Islet precursor cell (in vitro differentiated cells): ENCODE measurements at regions not wholly inside any gene's neighbourhood (a gene's known extent, or its start where the extent isn't known, plus 50 kb on each side); places are given as distances from the start of the nearest gene placed in this dataset.

ENCODE experiments used
- DNase-seq: peaks from one replicate; pipeline ENCODE4 v3.0.0-alpha.2; 2018

DNA sequence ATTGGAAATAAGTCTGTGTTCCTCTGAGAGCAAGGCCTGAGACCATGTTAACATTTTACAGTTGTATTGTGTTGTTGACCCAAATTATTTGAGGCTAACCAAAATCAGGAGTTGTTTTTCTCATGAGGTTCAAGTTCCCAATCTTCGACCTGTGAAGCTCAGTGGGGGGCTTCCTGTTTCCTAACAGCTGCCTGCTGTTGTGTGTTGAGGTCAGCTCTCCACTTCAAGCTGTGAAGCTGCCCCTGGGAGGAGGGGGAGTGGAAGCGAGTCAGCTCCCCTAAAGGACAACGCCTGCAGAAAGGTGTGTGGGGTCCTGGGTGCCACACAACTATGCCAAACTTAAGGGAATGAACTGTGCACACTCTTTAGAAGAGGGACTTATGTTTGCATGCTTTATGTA lies 295.5 kb downstream of the IRX1 start:
- no peak for DNase-seq

DNA sequence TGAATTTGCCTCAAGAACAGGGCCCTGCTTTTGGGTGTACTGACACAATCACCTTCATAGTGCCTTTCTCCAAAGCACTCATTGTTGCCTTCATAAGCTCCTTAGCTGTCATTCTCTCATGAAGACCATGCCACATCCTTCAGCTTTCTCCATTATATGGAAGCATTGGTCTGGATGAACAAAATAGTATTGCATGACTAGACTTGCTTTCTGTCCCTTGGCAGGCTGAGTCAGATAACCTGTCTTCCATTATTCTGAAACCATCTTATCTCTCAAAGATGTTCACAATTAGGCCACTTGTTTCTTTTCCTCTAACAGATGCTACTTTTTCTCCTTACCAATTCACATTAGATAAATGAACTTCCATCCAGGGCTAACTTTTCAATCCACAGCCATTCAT lies 297.9 kb downstream of the IRX1 start:
- no peak for DNase-seq

DNA sequence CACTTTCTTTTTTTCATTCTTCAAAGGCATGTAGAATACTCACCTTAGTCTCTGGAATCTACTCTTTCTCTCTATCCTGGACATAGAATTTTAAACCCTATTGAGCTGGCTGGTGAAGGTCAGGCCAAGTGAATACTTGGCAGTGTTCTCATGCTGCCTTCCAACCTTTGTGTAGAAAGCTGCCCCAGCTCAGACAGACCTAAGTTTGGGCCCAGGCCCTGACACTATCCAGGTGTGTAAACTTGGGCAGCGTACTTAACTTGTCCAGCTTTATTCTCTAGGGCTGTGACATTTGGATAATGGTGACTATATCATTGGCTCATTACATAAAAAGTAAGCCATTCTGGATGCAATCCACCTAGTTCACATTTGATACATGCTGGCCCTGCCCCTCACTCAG lies 298.3 kb downstream of the IRX1 start:
- DNase-seq: no peak

DNA sequence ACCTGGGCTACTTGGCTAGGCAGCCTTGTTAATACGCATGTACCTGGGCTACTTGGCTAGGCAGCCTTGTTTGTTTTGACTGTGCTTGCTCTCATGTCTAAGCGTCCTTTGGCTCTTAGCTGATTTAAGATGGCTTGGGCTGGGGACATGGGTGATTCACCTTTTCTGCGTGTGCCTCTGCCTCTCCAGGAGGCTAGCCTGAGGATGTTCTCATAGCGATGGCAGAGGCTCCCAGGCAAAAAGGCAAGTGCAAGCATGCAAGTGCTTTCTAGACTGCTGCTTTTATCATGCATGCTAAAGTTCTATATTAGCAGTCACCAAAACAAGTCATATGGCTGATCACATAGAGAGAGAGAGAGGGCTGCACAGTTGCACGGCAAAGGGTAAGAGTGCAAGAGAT lies 300.5 kb downstream of the IRX1 start:
- no peak for DNase-seq

DNA sequence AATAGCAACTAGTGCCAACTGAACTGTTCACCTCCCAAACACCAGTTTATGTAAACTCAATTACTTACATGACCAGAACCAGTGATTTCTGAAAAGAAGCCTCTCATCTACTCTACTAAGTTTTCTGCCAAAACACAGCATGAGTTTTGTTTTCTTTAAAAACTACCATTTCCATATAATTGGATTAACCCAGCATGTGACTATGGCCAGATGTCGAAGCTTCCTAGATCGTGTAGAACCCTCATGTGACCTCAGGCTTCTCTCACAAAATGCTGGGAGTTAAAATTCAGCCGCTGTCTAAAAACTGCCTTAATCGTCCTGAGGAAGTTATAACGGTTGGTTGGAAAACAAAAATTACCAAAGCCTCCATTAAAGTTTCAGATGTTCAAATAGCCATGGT lies 303.5 kb downstream of the IRX1 start:
- DNase-seq: no peak

DNA sequence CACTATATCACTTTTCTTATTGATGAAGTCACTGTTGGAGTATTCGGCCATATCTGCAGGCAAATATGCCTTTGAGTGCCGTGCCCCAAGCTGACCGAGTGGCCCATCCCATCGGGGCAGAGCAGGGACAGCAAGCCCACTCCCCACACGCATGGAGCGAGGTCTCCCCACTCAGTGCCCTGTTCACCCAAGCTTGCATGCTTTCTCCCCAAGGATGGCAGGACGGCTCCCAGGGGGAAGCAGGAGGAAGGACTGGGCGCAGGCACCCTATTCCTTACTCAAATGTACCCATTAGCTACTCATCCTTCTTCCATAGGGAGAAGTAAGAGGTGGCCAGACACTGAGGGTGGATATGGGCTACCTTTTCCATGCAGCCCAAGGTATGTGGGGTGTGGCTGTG lies 309.0 kb downstream of the IRX1 start:
- DNase-seq: peak; percentile 20

DNA sequence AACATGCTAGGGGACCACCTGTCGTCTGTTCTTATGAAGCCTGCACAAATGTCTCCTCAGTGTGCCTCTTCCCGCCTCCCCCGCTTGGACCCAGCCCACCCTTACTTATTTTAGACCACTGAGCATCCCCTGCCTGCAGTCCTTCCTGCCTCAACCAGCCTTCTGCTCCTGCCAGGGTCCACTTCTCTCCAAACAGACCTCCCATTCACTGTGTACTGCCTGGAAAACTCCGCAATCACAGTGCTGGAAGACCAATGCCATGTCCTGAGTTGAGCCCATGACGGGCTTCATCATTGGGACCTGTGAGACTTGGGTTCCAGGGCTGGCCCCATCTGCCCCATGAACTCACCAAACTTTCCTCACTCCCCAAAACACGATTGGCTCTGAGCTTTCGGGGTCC lies 309.4 kb downstream of the IRX1 start:
- peak; percentile 22 for DNase-seq

DNA sequence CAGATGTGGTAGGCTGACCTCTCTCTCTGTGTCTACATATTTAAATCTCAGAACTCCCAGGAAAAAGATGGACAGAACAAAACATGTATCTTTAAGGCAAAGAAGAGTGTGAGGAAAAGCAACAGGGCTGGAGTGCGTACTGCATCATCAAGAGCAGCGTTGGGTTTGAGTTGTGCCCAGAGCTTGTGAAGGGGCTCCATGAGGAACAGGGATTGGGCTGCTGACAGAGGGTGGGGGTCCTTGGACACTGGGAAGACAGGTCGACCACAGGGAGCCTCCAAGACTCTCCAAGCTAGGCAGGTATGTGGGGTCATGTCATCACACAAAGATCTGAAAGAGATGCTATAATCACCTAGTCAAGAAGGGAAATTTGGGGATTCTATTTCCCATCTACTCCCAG lies 309.9 kb downstream of the IRX1 start:
- peak; percentile 25 for DNase-seq

DNA sequence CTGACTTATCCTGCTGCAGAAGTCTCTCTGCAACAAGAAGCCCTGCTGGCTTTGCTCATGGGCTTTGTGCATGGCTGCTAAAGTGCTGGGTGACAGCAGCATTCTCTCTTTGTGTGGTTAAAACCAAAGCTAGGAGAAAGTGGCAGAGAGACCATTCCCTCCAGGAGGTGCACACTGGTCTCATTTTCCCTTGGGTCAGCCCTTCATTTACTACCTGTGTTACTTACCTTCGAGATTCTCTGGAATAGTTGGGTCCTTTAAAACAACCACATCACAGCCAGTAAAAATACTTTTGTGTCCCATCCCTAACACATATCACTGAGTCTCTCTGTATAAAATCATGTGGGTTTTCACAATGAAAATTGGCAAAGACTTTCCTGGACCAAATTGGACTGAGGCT lies 315.5 kb downstream of the IRX1 start:
- DNase-seq: no peak

DNA sequence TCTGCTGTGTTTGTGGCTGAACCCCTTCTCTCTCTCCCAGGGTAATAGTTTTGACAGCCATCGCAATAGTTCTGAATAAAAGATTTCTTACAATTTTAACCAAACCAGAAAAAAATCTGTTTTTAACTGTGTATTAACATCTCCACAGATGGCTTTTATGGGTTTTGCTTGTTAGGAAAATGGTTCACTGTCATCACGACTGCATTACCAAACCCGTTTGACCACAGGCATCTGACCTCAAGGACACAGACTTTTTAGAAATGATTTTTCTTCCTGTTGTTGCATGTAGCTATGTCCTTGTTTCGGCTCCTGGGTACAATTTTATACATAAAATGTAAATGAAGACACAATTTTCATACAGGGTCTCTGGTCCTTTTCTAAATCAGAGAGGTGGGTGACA lies 316.1 kb downstream of the IRX1 start:
- DNase-seq: no peak

DNA sequence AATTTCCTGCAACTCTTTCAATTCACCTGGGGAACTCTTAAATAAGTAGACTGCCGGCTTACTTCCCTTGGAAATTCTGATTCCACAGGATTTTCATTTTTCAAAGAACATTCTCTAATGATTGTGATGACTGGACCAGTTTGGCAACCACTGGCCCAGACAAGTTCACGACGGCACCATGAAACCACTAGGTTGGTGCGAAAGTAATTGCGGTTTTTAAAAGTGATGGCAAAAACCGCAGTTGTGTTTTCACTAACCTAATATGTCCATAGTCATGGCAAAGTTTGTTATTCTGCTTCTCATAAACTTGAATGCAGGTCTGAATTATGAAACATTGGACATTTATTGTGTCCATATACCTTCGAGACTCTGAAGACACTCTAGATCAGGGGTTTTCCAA lies 317.2 kb downstream of the IRX1 start:
- no peak for DNase-seq

DNA sequence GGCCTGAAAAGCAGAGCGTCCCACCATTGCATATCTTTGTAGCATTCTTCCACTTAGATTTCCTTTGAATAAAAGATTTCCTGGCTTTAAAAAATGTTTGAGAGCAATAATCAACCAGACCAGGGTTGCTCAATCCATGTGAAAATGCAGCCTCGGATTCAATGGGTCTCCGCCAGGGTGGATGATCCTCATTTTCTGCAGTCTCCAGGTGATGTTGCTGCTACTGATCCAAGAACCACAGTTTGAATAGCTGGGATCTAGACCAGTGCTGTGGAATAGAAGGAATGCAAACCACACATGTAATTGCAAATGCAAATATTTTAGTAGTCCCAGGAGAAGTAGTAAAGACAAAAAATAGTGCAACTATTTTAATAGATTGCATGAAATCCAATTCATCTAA lies 317.6 kb downstream of the IRX1 start:
- DNase-seq: no peak

DNA sequence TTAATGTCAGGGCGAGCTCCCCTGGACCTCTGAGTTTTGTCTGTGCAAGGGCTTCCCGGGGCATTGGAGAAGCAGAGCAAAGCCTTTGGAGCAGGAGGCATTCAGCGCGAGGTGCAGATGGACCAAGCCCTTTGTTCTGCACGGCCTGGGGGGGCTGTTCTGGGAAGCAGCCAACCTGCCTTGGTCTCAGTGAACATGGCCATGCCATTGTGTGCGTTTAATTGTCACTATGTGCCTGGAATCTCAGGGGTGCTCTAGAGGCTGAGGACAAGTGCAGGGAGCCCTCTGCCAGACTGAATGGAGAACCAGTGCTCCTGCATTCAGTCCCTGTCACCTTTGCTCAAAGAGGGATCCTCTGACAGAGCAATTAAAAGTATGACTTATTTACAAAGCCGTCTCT lies 329.4 kb downstream of the IRX1 start:
- peak; percentile 31 for DNase-seq

DNA sequence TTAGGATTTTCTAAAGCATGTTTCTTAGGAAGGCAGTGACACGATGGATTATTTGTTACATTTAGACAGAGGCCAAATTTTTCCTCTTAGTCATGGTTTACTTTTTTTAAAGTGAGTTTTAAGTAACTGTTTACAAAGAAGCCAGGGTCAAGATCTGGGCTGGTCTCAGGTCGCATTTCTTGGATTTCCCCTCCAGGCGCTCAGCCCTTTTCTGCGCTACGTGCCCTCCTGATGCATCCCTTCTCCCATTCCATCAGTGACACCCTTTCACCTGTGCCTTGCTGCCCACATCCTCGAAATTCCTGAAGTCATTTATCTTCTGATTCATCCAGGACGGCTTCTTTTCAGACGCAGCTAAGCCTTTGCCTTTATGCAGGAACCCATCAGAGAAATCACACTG lies 330.3 kb downstream of the IRX1 start:
- DNase-seq: peak; percentile 53

DNA sequence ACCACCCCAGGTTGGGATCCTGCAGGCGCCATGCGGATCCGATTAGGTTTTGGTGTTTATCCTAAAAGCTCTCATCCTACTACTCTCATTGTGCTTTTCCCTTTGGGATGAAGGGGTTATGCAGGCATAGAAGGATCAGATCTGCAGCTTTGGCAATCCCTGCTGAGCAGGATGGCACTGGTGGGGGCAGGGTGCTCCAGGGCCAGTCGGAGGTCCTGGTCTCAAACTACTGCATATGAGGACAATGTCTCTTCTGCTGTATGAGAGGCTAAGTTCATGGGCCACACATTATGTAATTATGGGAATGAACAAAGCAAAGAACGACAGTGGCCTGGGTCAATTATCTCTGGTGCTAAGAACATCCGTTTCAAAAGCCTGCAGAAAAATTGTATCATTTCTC lies 334.2 kb downstream of the IRX1 start:
- no peak for DNase-seq

DNA sequence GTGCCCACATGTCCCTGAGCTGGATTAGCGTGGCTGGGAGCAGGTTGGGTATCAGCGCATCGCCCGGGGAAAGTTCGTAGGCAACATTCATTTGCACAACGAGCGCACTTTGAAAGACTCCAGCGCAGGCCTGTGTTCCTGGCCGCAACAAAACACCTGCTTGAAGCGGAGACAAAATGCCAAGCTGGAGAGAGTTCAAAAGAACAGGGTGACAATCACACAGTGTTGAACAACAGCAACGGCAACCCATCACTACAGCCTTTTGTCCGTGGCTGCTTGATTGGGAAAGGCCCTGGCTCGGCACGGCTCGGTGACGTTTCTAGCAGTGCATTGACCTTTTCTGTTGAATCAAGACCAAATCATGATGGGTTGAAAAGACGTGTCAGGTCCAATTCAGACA lies 336.3 kb downstream of the IRX1 start:
- DNase-seq: no peak

DNA sequence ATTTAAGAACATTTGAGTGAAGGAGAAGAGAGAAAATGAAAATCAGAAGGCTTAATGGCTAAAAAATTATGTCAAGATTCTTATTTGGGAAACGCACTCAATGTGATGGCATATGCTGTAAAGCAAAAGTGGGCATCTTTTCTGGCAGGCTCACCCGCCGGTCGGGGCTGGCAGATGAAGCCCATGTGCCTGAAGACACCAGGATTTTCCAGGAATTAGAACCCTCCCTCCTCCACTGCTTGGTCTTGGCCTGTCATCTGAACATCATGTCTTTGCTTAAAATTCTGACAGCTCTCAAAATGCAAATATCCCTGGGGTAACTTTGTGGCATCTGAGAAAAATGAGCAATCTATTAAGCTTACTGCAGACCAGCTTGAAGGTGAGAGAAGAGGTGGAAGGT lies 337.9 kb downstream of the IRX1 start:
- DNase-seq: no peak

DNA sequence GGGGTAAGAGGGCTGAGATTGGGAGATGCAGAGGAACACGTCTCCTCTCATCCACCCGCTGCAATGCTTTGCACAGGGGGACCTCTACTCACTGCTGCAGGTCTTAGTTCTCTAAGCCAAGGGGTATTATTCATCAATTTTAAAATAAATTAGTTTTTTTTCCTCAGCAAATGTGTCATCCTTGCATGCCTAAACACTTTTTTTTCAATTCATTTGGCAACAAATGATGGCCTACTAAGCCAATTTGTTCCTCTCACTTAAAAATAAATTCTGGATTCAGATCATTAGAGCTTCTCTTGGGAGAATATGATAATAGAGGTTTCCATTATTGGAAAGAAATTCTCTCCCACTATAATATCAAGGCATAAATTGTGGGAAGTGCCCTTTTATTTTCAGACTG lies 338.3 kb downstream of the IRX1 start:
- no peak for DNase-seq

DNA sequence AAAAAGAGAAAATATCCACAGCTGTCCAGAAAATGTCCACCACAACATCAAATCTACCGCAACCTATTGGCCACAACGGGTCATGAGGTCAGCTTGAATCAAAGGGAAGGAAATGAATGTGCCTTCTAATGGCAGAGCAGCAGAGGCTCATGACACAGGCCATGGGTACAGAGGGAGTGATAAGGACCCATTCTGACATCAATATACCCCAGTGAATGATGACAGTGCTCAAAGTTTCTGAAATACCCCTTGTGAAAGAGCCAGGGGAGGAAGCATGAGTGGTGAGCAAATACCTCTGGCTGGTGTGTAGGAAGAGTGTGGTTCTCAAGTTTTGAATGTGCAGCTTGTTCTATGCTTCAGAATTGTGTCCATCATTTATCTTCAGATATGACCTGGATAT lies 348.2 kb downstream of the IRX1 start:
- DNase-seq: no peak

DNA sequence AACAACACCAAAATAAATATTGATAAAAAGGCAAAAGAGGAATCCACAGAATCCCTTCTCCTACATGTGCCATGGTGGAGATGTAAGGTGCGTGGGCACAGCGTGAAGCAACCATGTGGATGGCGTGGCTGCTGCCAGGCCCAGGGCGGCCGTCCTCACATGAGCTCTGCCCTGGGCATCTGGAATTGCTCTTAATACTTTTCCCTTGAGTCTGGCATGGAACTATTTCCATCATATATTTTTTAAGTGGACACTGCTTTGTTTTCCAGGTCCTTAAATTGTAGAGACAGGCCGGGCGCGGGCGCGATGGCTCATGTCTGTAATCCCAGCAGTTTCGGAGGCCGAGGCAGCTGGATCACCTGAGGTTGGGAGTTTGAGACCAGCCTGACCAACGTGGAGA lies 349.3 kb downstream of the IRX1 start:
- no peak for DNase-seq

DNA sequence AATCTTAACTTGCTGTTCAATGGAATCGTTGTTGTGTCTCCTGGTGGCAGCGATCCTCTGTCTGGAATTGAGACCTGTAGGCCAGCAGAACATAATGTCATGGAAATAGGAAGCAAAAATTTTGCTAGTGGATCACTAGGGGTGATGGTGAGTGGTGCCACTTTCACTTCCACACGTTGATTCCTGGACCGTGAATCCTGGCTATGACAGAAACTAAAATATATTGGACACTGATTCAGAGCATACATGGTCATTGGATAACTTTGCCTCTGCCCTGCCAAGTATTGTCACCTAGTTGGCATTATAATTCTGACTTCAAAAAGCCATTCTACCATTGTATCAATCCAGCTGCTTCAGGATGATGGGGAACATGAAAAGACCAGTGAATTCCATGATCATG lies 353.2 kb downstream of the IRX1 start:
- DNase-seq: no peak

DNA sequence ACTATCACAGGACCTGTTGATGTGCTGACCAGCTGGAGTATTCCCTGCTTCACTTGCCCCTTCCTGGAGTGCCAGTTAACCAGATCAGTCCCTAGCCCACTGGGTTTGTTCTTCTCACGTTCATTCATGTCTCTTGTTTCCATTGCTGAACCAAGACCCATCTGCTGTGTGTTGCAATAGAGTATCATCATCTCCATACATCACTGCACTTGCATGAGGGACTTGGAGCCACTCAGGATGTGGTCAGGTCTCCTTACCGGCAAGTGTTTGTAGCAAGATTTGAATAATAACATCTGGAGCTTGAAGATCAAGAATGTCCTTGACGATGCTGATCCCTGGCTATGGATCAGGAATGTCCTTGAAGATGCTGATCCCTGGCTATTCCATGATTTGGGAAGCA lies 358.6 kb downstream of the IRX1 start:
- no peak for DNase-seq

DNA sequence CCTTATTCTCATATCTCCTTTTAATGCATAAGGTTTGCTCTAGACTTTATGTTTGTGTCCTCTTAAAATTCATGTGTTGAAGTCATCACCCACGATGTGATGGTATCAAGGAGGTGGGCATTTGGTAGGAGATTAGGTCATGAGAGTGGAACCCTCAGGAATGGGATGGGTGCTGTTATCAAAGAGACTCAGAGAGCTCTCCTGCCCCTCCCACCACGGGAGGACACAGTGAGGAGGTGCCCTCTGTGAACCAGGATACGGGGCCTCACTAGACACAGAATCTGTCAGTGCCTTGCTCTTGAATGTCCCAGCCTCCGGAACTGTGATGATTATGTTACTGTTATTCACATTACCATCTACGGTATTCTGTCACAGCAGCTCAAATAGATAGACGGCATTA lies 359.0 kb downstream of the IRX1 start:
- no peak for DNase-seq

DNA sequence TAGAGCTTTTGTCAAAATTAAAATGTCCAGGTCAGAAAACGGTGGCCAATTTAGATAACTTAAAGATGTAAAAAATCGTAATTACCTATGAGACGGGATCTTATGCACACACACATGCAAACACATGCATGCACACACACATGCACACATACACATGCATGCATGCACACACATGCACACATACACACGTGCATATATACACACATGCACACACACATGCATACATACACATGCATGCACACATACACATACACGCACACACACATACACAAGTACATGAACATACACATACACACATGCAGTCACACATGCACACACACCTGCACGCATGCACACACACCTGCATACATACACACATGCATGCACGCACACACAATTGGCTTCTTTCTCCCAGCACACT lies 362.0 kb downstream of the IRX1 start:
- DNase-seq: no peak

DNA sequence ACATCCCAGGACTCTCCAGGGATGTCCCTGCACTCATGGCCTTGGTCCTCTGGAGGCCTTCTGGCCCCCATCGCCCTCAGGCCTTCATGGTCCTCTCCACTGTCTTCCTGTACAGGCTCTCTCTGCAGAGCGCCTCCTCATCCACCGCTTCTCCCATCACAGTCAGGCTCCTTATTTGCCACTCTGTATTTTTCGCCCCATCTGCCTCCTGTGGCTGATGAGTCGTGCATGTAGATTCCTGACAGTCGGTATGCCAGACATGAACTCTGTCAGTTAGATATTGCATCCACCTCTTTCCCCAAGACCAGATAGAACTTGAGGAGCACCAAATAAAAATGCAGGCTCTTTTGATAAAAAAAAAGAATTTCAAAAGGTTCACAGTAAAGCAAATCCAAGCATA lies 362.8 kb downstream of the IRX1 start:
- DNase-seq: no peak

DNA sequence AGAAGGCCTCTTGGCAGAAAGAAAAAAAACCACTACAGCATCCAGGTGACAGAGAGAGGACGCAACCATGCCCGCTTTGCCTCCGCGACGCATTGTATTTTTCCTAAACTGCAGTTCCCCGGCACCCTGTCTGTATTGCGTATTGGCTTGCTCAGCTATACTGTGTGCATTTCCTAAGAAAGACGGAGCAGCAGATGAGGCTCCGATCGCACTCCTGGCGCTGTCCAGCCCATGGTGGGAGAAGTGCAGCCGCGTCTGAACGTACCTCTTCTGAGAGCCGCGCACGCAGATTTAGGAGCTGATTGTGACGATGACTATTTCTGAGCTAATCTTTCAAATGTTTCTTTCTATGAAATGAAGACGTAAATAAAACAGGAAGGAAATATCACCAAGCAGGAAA lies 366.5 kb downstream of the IRX1 start:
- no peak for DNase-seq

DNA sequence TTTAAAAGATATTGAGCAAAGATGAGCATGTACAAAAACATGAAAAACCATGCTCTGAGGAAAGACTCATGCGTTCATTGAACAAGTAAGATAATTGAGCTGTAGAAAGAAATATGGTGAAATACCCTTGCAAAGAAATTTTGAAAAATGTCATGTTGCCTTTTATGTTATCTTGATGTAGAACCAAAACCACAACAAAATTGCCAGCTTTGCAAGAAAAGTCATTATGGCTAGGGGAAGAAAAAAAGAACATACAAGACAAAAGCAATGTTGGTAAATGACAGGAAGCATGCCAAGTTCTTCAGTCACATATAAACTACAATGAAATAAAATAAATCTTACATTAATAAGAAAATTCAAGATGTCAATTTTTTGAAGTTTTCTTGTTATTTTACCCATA lies 368.0 kb downstream of the IRX1 start:
- no peak for DNase-seq
